ENCODE measurements at regions not wholly inside any gene's neighbourhood (a gene's known extent, or its start where the extent isn't known, plus 50 kb on each side); places are given as distances from the start of the nearest gene placed in this dataset.

- no peak overlapping the region for H3K4me3 ChIP-seq
- H3K4me1 ChIP-seq (ENCODE audit: control insufficient read depth, insufficient read depth, low read length), result no peaks in the 10 kb centered on the region
- H3K36me3 ChIP-seq (ENCODE audit: control insufficient read depth in 2 of 2, insufficient read depth in 2 of 2, low read length in 1 of 2), result no peaks in the 10 kb centered on the region
- FAIRE-seq (no peak), ATAC-seq (no peak), DNase-seq (ENCODE audit: low read depth, low spot score) (no peak)
- CTCF ChIA-PET, result interaction anchor here (0.6 kb wide), 1 partner anchor 1673 kb away, joined by 3 read pairs; no protein-coding TSS in a partner anchor
- TF ChIP-seq MYB (IDR thresholded peaks at IDR 0.05; ENCODE audit: borderline replicate concordance, low read depth, low read length), result no peak
- no peak for TF ChIP-seq ZBTB11 (CRISPR knock-in tag; IDR thresholded peaks at IDR 0.05)
- TF ChIP-seq CBFB (IDR thresholded peaks at IDR 0.05; ENCODE audit: low read depth), result no peak
- TF ChIP-seq CHD4 (IDR thresholded peaks at IDR 0.05), result no peak
- TF ChIP-seq BACH1 (IDR thresholded peaks at IDR 0.05; ENCODE audit: borderline replicate concordance), result no peak
- TF ChIP-seq MTA2 (IDR thresholded peaks at IDR 0.05; ENCODE audit: low read depth), result no peak
- no peaks in the 10 kb centered on the region for H3K27me3 ChIP-seq (replicated peaks in 1 of 2; ENCODE audit: control insufficient read depth in 2 of 2, insufficient read depth in 2 of 2, low read length in 1 of 2)
- no peaks in the 10 kb centered on the region for H3K9me3 ChIP-seq (replicated peaks; ENCODE audit: control insufficient read depth, insufficient read depth, low read length)
- intact Hi-C loops (cut with micrococcal nuclease; ENCODE audit: unreplicated experiment), result no loop called here
- H3K79me2 ChIP-seq (ENCODE audit: control insufficient read depth, insufficient read depth, low read length), result no peaks in the 10 kb centered on the region
- in situ Hi-C loops (cut with MboI), result no loop called here
- whole genome bisulfite sequencing (ENCODE audit: insufficient coverage, insufficient replicate concordance, low lambda C conversion rate, missing lambda C conversion rate), result 20% methylated on average over 11 of the region's 11 CpGs
- H3K27ac ChIP-seq (ENCODE audit: control insufficient read depth, insufficient read depth), result no peak overlapping the region
- RAD21 ChIA-PET (ENCODE audit: unreplicated experiment), result no interaction called here
- H2AFZ ChIP-seq (ENCODE audit: control insufficient read depth, low read depth, low read length), result no peak overlapping the region
- H3K4me2 ChIP-seq (ENCODE audit: control insufficient read depth, insufficient read depth), result no peak overlapping the region
- POLR2A ChIA-PET, result no interaction called here
- no peak overlapping the region for H3K9ac ChIP-seq (ENCODE audit: control insufficient read depth, insufficient read depth, low read length)
- SMC1A ChIA-PET (ENCODE audit: uncharacterized antibody, unreplicated experiment), result no interaction called here
- no TSS peak for BruUV-seq (replicated peaks)
- no peaks in the 10 kb centered on the region for H4K20me1 ChIP-seq (ENCODE audit: control insufficient read depth, insufficient read depth)
Observed at GRCh38 chr16:86457501-86458148, 52.7 kb upstream of the FOXF1 start.

All from GM12878 (cell line).